ENCODE measurements at regions not wholly inside any gene's neighbourhood (a gene's known extent, or its start where the extent isn't known, plus 50 kb on each side); places are given as distances from the start of the nearest gene placed in this dataset.

GRCh38 chr3:163138258-163138657, 1641.7 kb downstream of the OTOL1 start:
- H2BK15ac ChIP-seq (ENCODE audit: low read depth, low read length), result no peak overlapping the region
- no peak overlapping the region for H3K18ac ChIP-seq (ENCODE audit: insufficient read length, low read depth, low read length)
- Mint-ChIP-seq H3K9me3 (no peaks in the 10 kb centered on the region), H3K27ac (no peak overlapping the region), H3K27me3 (ENCODE audit: low read depth) (no peaks in the 10 kb centered on the region), H3K36me3 (ENCODE audit: insufficient read depth in 1 of 3, low read depth in 3 of 3) (no peaks in the 10 kb centered on the region), H3K4me3 (no peak overlapping the region), H3K4me1 (peaks cover 0 to 3% of the 10 kb centered on the region in 2 experiments; a peak in 2 of 4 replicates)
- no peaks in the 10 kb centered on the region for H3K4me1 ChIP-seq (ENCODE audit: insufficient read depth, low read length)
- H3K56ac ChIP-seq (ENCODE audit: insufficient read length, low read depth, low read length), result no peak overlapping the region
- H2AFZ ChIP-seq (ENCODE audit: low read length), result no peak overlapping the region
- no peaks in the 10 kb centered on the region for H4K20me1 ChIP-seq (ENCODE audit: control insufficient read depth, insufficient read depth, insufficient read length)
- no peak overlapping the region for H3K23ac ChIP-seq (ENCODE audit: insufficient read length, low read depth, low read length)
- no peak overlapping the region for H4K91ac ChIP-seq (ENCODE audit: insufficient read length, low read depth, low read length)
- no peaks in the 10 kb centered on the region for H3K79me1 ChIP-seq (ENCODE audit: insufficient read depth, low read depth, low read length, poor library complexity, severe bottlenecking)
- H2BK12ac ChIP-seq (ENCODE audit: insufficient read length, low read depth, low read length), result no peak overlapping the region
- H3K14ac ChIP-seq (ENCODE audit: insufficient read depth, low read length), result no peak overlapping the region
- H3K23me2 ChIP-seq (ENCODE audit: insufficient read length, low read depth, low read length, poor library complexity, severe bottlenecking), result no peaks in the 10 kb centered on the region
- no peaks in the 10 kb centered on the region for H3K27me3 ChIP-seq (ENCODE audit: insufficient read depth, low read length)
- no peak overlapping the region for H4K8ac ChIP-seq (replicated peaks; ENCODE audit: insufficient read length, low read depth, low read length)
- no peak overlapping the region for H3K27ac ChIP-seq (ENCODE audit: insufficient read length, low read depth, low read length)
- no peak overlapping the region for H2AK5ac ChIP-seq (ENCODE audit: insufficient read length, low read length)
- H4K5ac ChIP-seq (ENCODE audit: insufficient read length, low read depth, low read length), result no peak overlapping the region
- DNase-seq, result no peak
- H3K9ac ChIP-seq (ENCODE audit: extremely low read depth, insufficient read length, low read length), result no peak overlapping the region
- no peak overlapping the region for H3K4me2 ChIP-seq (ENCODE audit: insufficient read depth, insufficient read length, low read length)
- H2BK5ac ChIP-seq (ENCODE audit: insufficient read length, low read length), result no peak overlapping the region
- no peaks in the 10 kb centered on the region for H3K9me3 ChIP-seq (ENCODE audit: control insufficient read depth, low read depth, low read length)
- no peak for TF ChIP-seq CTCF (conservative IDR thresholded peaks at IDR 0.05)
- H2BK120ac ChIP-seq (ENCODE audit: low read depth, low read length, poor library complexity, severe bottlenecking), result no peak overlapping the region
- no peak overlapping the region for H3K4ac ChIP-seq (ENCODE audit: low read depth, low read length)
- no CpG with 5 or more reads among the region's 2 CpGs for WGBS (ENCODE audit: extremely low coverage, insufficient read length, low lambda C conversion rate)
- H3K79me2 ChIP-seq (ENCODE audit: insufficient read depth, low read length), result no peaks in the 10 kb centered on the region
- no peak overlapping the region for H2BK20ac ChIP-seq (ENCODE audit: low read depth, low read length, poor library complexity, severe bottlenecking)
- no peak overlapping the region for H3T11ph ChIP-seq (ENCODE audit: low read length)
